Body of pancreas (tissue), 4 donors: ENCODE measurements at regions not wholly inside any gene's neighbourhood (a gene's known extent, or its start where the extent isn't known, plus 50 kb on each side); places are given as distances from the start of the nearest gene placed in this dataset.
"Not testable (repeated sequence)": the region's sequence is repeated elsewhere in the genome, so short reads cannot be mapped to it uniquely, and the experiment has no call there.

Experiments used
- ATAC-seq: fragments of 150-250 bp; one replicate; pipeline ENCODE4 v1.9.1; 2016
- DNase-seq, 4 donors: peaks; one replicate each; pipeline ENCODE4 v3.0.0-alpha.2; 2019
- H3K27ac ChIP-seq, 4 donors: fragments of 200-600 bp; sonication (generic); 1 replicate in 3 of 4; 2 replicates in 1 of 4; pipeline versions ENCODE4 v1.5.1 to v1.6.1; 2016 to 2019; ENCODE audit warnings: mild to moderate bottlenecking in 1 of 4, mixed read lengths in 1 of 4, moderate library complexity in 1 of 4
- H3K27me3 ChIP-seq, 2 donors: fragments of 200-600 bp; sonication (generic); one replicate each; pipeline ENCODE4 v1.6.0; 2016; ENCODE audit warnings: mild to moderate bottlenecking in 1 of 2
- H3K36me3 ChIP-seq, 2 donors: fragments of 200-600 bp; sonication (generic); replicated peaks in 1 of 2; 2 replicates each; pipeline ENCODE4 v1.5.1; 2016; ENCODE audit warnings: low read depth in 2 of 2; ENCODE audit not compliant: insufficient read depth in 1 of 2
- H3K4me1 ChIP-seq: fragments of 200-600 bp; sonication (generic); one replicate; pipeline ENCODE4 v1.6.0; 2016
- H3K4me3 ChIP-seq, 2 donors: fragments of 200-600 bp; sonication (generic); 1 replicate in 1 of 2; 2 replicates in 1 of 2; pipeline ENCODE4 v1.5.1; 2016 to 2019
- H3K9me3 ChIP-seq, 3 donors: fragments of 200-600 bp; sonication (generic); 1 replicate in 2 of 3; 2 replicates in 1 of 3; pipeline ENCODE4 v1.5.1; 2016
- CTCF ChIP-seq, 7 experiments: fragments of 450-650 bp in 4 of 7; fragments of 200-600 bp in 3 of 7; sonication (generic) in 3 of 7; IDR thresholded peaks; one replicate each; pipeline ENCODE4 v1.5.1; 2016 to 2019; ENCODE audit warnings: antibody characterized with exemption in 7 of 7
- POLR2A ChIP-seq, 3 donors: fragments of 450-650 bp; IDR thresholded peaks; one replicate each; pipeline ENCODE4 v1.6.1; 2016; ENCODE audit warnings: antibody characterized with exemption in 3 of 3, mild to moderate bottlenecking in 2 of 3
- WGBS, 2 donors: methylation state at CpG; one replicate each; pipeline ENCODE4 v1.1.5; 2017; 5-methylcytosine and 5-hydroxymethylcytosine counted together
- intact Hi-C: fragments of 100-400 bp; cut with DNase I; formaldehyde crosslinking; loops from one replicate; pipeline ENCODE4 v1.15.1; 2023

DNA sequence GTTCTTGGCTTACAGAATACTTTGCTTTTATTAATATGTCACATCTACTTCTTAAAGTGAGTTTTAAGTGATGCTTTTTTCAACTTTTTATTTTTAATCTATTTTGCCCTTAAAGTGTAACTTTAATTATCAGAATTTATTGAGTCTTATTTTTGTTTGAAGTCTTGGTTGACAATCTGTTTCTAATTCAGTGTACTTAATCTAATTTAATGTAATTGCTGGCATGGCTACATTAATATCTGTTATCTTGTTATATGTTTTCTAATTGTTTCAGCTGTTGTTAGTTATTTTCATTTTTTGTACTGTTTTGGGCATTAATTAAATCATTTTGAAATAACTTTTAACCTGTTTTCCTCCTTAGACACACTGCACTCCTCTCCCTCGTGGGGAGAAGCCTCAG, 558.7 kb upstream of the EYS start:
- no peak for TF ChIP-seq CTCF (IDR thresholded peaks at IDR 0.05)
- no peak for TF ChIP-seq POLR2A (IDR thresholded peaks at IDR 0.05)
- ATAC-seq = no peak
- no peak overlapping the region for H3K27ac ChIP-seq
- WGBS, 2 donors = 11 to 21% methylated on average over 1 of the region's 1 CpG
- no peak overlapping the region for H3K4me3 ChIP-seq
- no peaks in the 10 kb centered on the region for H3K36me3 ChIP-seq
- DNase-seq = no peak
- no peaks in the 10 kb centered on the region for H3K27me3 ChIP-seq
- no peaks in the 10 kb centered on the region for H3K4me1 ChIP-seq
- no peaks in the 10 kb centered on the region for H3K9me3 ChIP-seq
- intact Hi-C loops = no loop called here

DNA sequence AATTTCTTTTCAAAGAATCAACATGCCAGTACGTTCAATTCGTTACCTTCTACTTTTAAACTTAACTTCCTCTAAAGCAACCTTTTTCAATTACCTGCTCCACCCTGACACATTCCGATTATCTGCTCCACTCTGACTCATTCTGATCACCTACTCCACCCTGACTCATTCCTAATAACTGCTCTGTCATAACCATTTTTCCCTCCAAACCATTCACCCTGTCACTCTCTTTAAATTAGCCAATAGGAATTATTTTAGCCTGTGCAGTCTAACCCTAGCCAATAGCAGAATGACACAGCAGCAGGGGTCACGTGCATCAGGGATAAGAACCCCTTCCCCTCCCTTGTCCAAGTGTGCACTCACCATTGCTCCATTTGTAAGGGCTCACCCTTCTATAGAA, 557.4 kb upstream of the EYS start:
- H3K36me3 ChIP-seq = no peaks in the 10 kb centered on the region
- peaks cover 0 to 4% (median 0%) of the 10 kb centered on the region in 3 donors for H3K9me3 ChIP-seq
- H3K4me3 ChIP-seq = no peak overlapping the region
- WGBS, 2 donors = 46 to 50% methylated on average over 4 of the region's 4 CpGs
- intact Hi-C loops = no loop called here
- no peaks in the 10 kb centered on the region for H3K4me1 ChIP-seq
- no peak overlapping the region for H3K27ac ChIP-seq
- ATAC-seq (no peak), DNase-seq (no peak)
- no peaks in the 10 kb centered on the region for H3K27me3 ChIP-seq
- TF ChIP-seq POLR2A (IDR thresholded peaks at IDR 0.05) = no peak
- TF ChIP-seq CTCF (IDR thresholded peaks at IDR 0.05) = no peak

DNA sequence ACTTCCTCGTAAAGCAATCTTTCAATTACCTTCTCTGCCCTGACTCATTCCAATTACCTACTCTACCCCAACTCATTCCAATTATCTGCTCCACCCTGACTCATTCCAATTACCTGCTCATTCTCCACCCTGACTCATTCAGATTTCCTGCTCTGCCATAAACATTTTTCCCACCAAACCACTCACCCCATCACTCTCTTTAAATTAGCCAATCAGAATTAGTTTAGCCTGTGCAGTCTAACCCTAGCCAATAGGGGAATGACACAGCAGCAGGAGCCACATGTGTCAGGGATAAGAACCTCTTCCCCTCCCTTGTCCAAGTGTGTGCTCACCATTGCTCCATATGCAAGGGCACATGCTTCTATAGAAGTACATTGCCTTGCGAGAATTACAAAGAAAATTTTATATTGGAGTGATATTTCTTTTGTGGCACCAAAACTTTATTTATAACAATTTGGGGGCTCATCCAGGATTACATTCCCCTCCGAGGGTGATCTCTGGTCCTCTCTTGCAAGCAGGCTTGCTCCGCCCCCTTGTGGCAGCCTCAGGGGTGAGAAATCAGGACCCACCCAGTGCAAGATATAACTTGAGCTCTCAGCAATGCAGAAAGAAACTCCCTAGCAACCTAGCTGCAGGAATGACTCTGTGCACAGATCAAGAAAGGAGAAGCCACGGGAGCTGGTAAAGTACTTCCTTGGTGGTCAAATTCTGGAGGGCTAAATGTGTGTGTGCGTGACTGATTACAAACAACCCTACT, 551.9 kb upstream of the EYS start:
- 64 to 72% methylated on average over 6 of the region's 6 CpGs for WGBS, 2 donors
- ATAC-seq, H3K4me3 ChIP-seq: not testable (repeated sequence)

DNA sequence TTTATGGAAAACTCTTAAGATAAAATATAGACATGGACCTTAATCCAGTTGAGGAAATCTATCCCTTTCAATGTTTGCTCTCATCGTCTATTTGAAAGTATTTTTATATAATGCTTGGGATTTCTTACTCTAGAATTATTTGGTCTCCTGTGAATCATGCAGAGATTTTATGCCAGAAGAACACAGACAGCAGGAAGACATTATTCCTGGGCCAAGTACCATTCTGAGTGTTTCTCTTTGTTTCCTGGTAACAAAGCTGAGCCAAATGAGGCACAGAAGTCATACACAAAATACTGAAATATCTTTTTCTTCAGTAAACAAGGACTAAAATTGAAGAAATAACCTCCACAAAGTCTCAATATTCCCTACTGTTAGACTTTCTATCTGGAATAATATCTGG, 538.2 kb upstream of the EYS start:
- Histone ChIP-seq H3K27ac (no peak overlapping the region), H3K9me3 (no peaks in the 10 kb centered on the region), H3K4me1 (no peaks in the 10 kb centered on the region), H3K27me3 (no peaks in the 10 kb centered on the region), H3K36me3 (no peaks in the 10 kb centered on the region), H3K4me3 (no peak overlapping the region)
- ATAC-seq (no peak), DNase-seq (no peak)
- 51 to 65% methylated on average over 1 of the region's 1 CpG for WGBS, 2 donors
- intact Hi-C loops = no loop called here
- TF ChIP-seq POLR2A (IDR thresholded peaks at IDR 0.05) (no peak), CTCF (IDR thresholded peaks at IDR 0.05) (no peak)

More for the DNA sequence above, 551.9 kb upstream of the EYS start:
- H3K9me3 ChIP-seq, DNase-seq, H3K27ac ChIP-seq, intact Hi-C loops, H3K4me1 ChIP-seq, H3K36me3 ChIP-seq, H3K27me3 ChIP-seq: not testable (repeated sequence)

- no peak overlapping the region for H3K27ac ChIP-seq
- intact Hi-C loops = no loop called here
- WGBS, 2 donors = 52 to 62% methylated on average over 2 of the region's 2 CpGs
These were observed 531.8 kb upstream of the EYS start for GRCh38 chr6:66238851-66239250.

More at GRCh38 chr6:66238851-66239250, 531.8 kb upstream of the EYS start:
- TF ChIP-seq CTCF (IDR thresholded peaks at IDR 0.05) (no peak), POLR2A (IDR thresholded peaks at IDR 0.05) (no peak)
- no peak for DNase-seq
- no peaks in the 10 kb centered on the region for H3K4me1 ChIP-seq
- no peaks in the 10 kb centered on the region for H3K36me3 ChIP-seq
- no peak for ATAC-seq
- H3K4me3 ChIP-seq = no peak overlapping the region
- no peaks in the 10 kb centered on the region for H3K9me3 ChIP-seq
- H3K27me3 ChIP-seq = no peaks in the 10 kb centered on the region
